Smooth muscle cell (in vitro differentiated cells): ENCODE measurements at regions not wholly inside any gene's neighbourhood (a gene's known extent, or its start where the extent isn't known, plus 50 kb on each side); places are given as distances from the start of the nearest gene placed in this dataset.

Experiments used
- DNase-seq: peaks from one replicate; lab custom pipeline; 2025; ENCODE audit not compliant: unreplicated experiment; lab: John Stamatoyannopoulos, UW
- H2AFZ ChIP-seq: fragments of 200-600 bp; sonication (generic); 2 replicates; pipeline ENCODE4 v1.6.0; 2016; ENCODE audit warnings: antibody characterized with exemption, low read depth, mild to moderate bottlenecking
- H3F3A ChIP-seq: fragments of 200-600 bp; sonication (generic); 2 replicates; pipeline ENCODE4 v1.6.0; 2017; ENCODE audit warnings: antibody characterized with exemption, low read depth
- H3K27ac ChIP-seq: fragments of 200-600 bp; sonication (generic); 2 replicates; pipeline ENCODE4 v1.5.1; 2016; ENCODE audit warnings: low read depth, mild to moderate bottlenecking
- H3K27me3 ChIP-seq: fragments of 200-600 bp; sonication (generic); 2 replicates; pipeline ENCODE4 v1.6.1; 2016; ENCODE audit warnings: low read depth, mild to moderate bottlenecking
- H3K36me3 ChIP-seq: fragments of 200-600 bp; sonication (generic); 2 replicates; pipeline ENCODE4 v1.5.1; 2016; ENCODE audit warnings: low read depth
- H3K4me1 ChIP-seq: fragments of 200-600 bp; sonication (generic); 2 replicates; pipeline ENCODE4 v1.5.1; 2016; ENCODE audit warnings: low read depth
- H3K4me2 ChIP-seq: fragments of 200-600 bp; sonication (generic); 2 replicates; pipeline ENCODE4 v1.6.0; 2016; ENCODE audit warnings: mild to moderate bottlenecking
- H3K4me3 ChIP-seq: fragments of 200-600 bp; sonication (generic); 2 replicates; pipeline ENCODE4 v1.5.1; 2016; ENCODE audit warnings: mild to moderate bottlenecking
- H3K79me2 ChIP-seq: fragments of 200-600 bp; sonication (generic); 2 replicates; pipeline ENCODE4 v1.6.0; 2016; ENCODE audit warnings: low read depth, mild to moderate bottlenecking
- H3K9ac ChIP-seq: fragments of 200-600 bp; sonication (generic); 2 replicates; pipeline ENCODE4 v1.6.0; 2016; ENCODE audit warnings: low read depth
- H3K9me3 ChIP-seq: fragments of 200-600 bp; sonication (generic); replicated peaks from 2 replicates; pipeline ENCODE4 v1.5.1; 2016; ENCODE audit warnings: low read depth
- H4K20me1 ChIP-seq: fragments of 200-600 bp; sonication (generic); 2 replicates; pipeline ENCODE4 v1.6.0; 2016; ENCODE audit warnings: low read depth
- WGBS: methylation state at CpG from one replicate; pipeline ENCODE4 v1.1.7; 2016; ENCODE audit warnings: low lambda C conversion rate; 5-methylcytosine and 5-hydroxymethylcytosine counted together
- TF ChIP-seq, protein P1 (sequence below): fragments of 200-600 bp; sonication (generic); IDR thresholded peaks from 2 replicates; pipeline ENCODE4 v1.5.1; 2017; ENCODE audit warnings: borderline replicate concordance, mild to moderate bottlenecking, antibody characterized with exemption; ENCODE audit not compliant: insufficient read depth, poor library complexity, severe bottlenecking

DNA sequence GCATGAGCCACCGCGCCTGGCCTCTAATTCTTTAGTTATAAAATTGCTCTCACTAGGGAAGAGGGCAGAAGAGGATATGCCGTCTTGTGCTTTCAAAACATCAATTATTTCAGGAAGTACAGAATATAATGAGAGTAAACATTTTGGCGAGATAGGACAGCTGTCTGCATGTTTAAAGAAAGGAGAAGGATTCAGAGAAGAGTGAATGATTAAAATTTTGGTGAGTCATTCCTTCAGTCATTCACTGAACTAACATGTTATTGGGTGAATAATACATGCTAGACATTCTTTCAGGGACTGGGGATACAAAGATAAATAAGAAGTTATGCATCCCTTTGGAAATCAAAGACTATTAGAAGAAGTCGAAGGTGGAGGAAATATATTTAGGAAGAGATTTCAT, 590.3 kb upstream of the GOT2 start:
- Histone ChIP-seq H3K36me3 (no peaks in the 10 kb centered on the region), H3K27ac (no peak overlapping the region), H3K4me1 (peaks cover 11% of the 10 kb centered on the region), H3K4me2 (no peak overlapping the region), H3K9me3 (no peaks in the 10 kb centered on the region), H3K27me3 (no peaks in the 10 kb centered on the region), H2AFZ (no peak overlapping the region), H3F3A (no peaks in the 10 kb centered on the region), H3K79me2 (no peaks in the 10 kb centered on the region), H3K4me3 (no peak overlapping the region), H4K20me1 (no peaks in the 10 kb centered on the region), H3K9ac (no peak overlapping the region)
- no peak for DNase-seq
- WGBS = 64% methylated on average over 5 of the region's 5 CpGs
- TF ChIP-seq, protein P1, sequence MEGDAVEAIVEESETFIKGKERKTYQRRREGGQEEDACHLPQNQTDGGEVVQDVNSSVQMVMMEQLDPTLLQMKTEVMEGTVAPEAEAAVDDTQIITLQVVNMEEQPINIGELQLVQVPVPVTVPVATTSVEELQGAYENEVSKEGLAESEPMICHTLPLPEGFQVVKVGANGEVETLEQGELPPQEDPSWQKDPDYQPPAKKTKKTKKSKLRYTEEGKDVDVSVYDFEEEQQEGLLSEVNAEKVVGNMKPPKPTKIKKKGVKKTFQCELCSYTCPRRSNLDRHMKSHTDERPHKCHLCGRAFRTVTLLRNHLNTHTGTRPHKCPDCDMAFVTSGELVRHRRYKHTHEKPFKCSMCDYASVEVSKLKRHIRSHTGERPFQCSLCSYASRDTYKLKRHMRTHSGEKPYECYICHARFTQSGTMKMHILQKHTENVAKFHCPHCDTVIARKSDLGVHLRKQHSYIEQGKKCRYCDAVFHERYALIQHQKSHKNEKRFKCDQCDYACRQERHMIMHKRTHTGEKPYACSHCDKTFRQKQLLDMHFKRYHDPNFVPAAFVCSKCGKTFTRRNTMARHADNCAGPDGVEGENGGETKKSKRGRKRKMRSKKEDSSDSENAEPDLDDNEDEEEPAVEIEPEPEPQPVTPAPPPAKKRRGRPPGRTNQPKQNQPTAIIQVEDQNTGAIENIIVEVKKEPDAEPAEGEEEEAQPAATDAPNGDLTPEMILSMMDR = no peak

DNA sequence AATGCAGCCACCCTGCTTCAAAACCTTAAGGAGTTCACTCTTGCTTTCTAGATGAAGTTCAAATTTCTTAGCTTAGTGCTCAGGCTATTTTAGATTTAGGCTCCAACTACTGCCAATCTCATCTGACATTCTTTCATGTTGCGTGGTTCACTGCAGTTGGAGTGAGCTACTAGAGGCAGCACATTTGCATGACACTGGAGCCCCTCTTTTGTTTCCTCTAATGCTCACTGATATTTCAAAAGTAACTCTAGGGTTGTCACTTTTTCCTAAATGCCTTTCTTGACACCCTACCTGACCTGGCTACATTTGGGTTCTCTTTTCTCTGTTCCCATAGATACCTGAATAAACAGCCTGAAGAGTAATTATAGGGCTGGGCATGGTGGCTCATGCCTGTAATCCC, 586.5 kb upstream of the GOT2 start:
- H3K36me3 ChIP-seq = no peaks in the 10 kb centered on the region
- H3K4me3 ChIP-seq = no peak overlapping the region
- no peak overlapping the region for H3K9ac ChIP-seq
- no peak for DNase-seq
- WGBS = 73% methylated on average over 1 of the region's 1 CpG
- no peaks in the 10 kb centered on the region for H3K4me1 ChIP-seq
- H3F3A ChIP-seq = no peaks in the 10 kb centered on the region
- H3K79me2 ChIP-seq = no peaks in the 10 kb centered on the region
- H4K20me1 ChIP-seq = no peaks in the 10 kb centered on the region
- H3K27me3 ChIP-seq = no peaks in the 10 kb centered on the region
- H3K9me3 ChIP-seq = no peaks in the 10 kb centered on the region
- no peak overlapping the region for H3K4me2 ChIP-seq
- TF ChIP-seq, protein P1 = no peak
- H3K27ac ChIP-seq = no peak overlapping the region
- no peak overlapping the region for H2AFZ ChIP-seq

GRCh38 chr16:59319871-59320270, 585.8 kb upstream of the GOT2 start:
- Histone ChIP-seq H3K79me2 (no peaks in the 10 kb centered on the region), H3F3A (no peaks in the 10 kb centered on the region), H3K9me3 (no peaks in the 10 kb centered on the region), H2AFZ (no peak overlapping the region), H3K27ac (no peak overlapping the region), H3K4me1 (no peaks in the 10 kb centered on the region), H3K36me3 (no peaks in the 10 kb centered on the region), H4K20me1 (no peaks in the 10 kb centered on the region), H3K4me2 (no peak overlapping the region), H3K4me3 (no peak overlapping the region), H3K27me3 (no peaks in the 10 kb centered on the region), H3K9ac (no peak overlapping the region)
- TF ChIP-seq, protein P1 = no peak
- DNase-seq = no peak
- WGBS = 83% methylated on average over 3 of the region's 3 CpGs

GRCh38 chr16:59305850-59306249, 571.7 kb upstream of the GOT2 start:
- H3K36me3 ChIP-seq = no peaks in the 10 kb centered on the region
- no peak for DNase-seq
- 77% methylated on average over 4 of the region's 4 CpGs for WGBS

More at GRCh38 chr16:59305850-59306249, 571.7 kb upstream of the GOT2 start:
- no peak overlapping the region for H3K27ac ChIP-seq
- TF ChIP-seq, protein P1 = no peak
- H3K27me3 ChIP-seq = peaks cover 17% of the 10 kb centered on the region
- H3K9me3 ChIP-seq = no peaks in the 10 kb centered on the region
- no peaks in the 10 kb centered on the region for H4K20me1 ChIP-seq
- H3K9ac ChIP-seq = no peak overlapping the region
- no peaks in the 10 kb centered on the region for H3F3A ChIP-seq
- no peak overlapping the region for H2AFZ ChIP-seq
- H3K4me1 ChIP-seq = no peaks in the 10 kb centered on the region
- no peak overlapping the region for H3K4me2 ChIP-seq
- no peaks in the 10 kb centered on the region for H3K79me2 ChIP-seq
- H3K4me3 ChIP-seq = no peak overlapping the region
